NCI-H1092 treated with DMSO at 0.1 percent for 48 hours (cell line): ENCODE measurements at regions not wholly inside any gene's neighbourhood (a gene's known extent, or its start where the extent isn't known, plus 50 kb on each side); places are given as distances from the start of the nearest gene placed in this dataset.

Source experiments
- DNase-seq: peaks from one replicate; lab custom pipeline; 2025; lab: John Stamatoyannopoulos, UW

DNA sequence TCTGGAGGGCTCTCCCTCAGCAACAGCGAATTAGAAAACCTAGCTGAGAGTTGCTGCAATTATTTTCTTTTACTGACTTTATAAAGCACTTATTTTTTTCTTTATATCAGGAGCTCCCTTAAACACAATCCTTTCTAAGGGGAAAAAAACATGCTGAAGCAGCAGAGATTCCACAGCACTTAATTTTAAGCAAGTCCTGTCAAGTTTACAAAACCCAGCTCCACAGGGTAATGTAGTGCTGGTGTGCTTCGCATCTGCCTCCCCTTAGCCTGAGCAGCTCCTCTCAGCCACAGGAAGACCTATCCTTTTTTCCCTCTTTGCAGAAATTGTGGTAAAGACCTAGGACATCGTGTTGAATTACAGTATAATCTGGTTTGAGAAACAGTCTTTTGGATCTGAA lies 208.1 kb upstream of the SYNDIG1 start:
- no peak for DNase-seq

DNA sequence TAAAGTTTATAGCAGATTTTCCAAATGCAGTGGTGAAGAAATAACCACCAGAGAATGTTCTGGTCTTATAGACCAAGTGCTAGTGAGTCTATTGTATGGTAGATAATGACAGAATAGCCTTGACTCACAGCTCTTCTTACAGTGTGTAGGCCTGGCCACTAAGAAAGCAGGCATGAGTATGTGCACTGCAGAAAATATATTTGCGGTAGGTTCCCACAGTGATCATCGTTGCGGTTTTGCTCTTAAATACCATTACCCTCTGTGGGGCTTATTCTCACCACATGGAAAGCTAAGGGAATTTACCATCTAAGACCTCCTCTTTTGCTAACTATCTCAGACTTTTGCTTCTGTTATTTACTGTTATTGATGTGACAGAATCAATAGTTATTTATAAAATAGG lies 212.3 kb upstream of the SYNDIG1 start:
- DNase-seq, result no peak

DNA sequence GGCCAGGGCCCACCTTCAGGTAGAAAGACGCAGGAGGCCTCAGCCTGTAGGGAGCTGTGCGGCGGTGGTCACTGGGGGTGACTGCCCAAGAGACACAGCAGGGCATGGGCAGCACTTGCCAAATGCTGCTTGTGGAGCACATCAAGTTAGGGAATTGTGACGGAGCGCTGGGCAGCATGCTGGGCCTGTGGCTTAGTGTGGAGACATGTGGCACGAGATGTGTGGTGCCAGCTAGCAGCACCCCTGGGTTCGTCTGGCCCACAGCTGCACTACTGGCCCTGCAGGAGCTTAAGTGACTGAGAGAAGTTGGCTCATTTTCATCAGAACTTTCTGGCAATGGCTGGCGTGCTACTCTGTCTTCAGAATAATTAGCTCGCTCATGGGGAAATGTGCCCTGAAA lies 213.1 kb upstream of the SYNDIG1 start:
- no peak for DNase-seq

DNA sequence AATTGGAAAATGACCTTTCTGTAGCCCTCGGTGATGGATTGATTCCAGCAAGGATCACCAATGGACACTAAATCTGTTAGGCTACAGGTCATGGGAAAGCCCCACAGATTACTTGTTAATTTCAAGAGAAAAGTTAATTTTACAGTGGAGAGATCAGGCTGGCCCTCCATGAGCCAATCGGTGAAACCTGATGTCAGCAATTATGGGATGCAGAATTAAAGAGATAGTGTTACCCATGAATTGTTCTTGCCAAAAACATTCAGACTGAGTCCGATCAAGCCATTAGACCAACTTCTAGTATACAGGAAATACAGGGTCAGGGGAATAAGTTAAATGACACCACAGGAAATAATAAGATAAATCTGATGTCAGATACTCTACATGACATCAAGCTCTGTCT lies 214.9 kb upstream of the SYNDIG1 start:
- DNase-seq, result no peak

DNA sequence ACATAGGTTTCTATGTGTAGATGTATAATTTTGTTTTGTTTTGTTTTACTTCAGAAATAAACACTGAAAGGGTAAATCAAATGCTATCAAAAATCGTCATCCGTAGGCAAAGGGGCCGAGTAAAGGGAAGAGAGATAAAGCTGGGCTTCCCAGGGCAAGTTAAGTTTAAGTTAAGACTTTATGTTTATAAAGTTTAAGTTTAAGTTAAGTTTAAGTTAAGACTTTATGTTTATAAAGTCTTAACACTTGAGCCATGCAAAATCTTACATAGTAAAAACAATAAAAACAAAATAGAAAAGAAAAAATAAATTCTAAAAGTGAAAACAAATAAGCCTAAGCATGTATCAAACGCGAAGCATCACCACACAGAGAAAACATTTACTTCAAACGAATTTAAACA lies 216.1 kb upstream of the SYNDIG1 start:
- DNase-seq, result no peak

DNA sequence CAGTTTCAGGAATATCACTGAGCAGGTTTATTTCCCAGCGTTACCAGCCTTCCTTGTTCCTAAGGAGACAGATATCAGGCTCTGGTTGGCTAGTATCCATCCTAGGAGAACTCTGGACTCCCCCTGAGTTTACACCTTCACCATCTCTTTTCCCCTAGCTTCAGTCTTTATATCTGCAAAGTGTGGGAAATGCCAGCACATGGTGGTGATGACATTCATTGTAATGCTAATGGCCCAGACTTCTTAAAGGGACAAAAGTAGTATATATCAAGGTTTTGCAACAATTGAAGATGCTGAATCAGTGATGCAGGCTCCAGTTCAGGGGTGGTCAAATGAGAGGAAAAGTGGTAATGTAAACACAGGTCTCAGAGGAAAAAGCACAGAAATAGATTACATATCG lies 224.3 kb upstream of the SYNDIG1 start:
- DNase-seq, result no peak

DNA sequence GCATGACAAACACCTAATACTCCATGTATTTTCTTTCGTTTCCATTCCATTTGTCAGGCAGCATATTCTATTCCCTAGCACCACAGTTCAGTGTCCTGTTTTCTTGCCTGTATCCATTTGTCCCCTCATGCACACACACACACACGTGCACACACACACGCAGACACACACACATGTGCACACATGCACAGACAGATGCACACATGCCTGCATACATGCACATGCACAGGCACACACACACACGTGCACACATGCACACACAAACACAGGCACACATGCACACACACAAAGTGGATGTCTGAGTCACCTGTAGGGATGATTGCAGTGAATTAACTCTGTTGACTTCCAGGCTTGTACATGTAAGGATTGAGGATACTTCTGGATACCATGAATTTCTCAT lies 226.7 kb upstream of the SYNDIG1 start:
- no peak for DNase-seq

DNA sequence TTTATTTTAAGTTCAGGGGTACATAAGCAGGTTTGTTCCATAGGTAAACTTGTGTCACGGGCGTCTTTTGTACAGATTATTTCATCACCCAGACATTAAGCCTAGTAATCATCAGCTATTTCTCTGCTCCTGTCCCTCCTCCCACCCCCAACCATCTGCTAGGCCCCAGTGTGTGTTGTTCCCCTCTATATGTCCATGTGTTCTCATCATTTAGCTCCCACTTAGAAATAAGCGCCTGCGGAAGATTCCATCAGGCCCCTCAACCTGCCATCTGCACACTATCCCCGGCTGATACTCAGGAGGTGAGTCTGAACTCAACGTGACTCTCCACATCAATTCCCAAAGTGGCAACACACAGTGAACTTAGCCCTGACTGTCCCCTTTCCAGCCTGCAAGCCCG lies 228.0 kb upstream of the SYNDIG1 start:
- no peak for DNase-seq

DNA sequence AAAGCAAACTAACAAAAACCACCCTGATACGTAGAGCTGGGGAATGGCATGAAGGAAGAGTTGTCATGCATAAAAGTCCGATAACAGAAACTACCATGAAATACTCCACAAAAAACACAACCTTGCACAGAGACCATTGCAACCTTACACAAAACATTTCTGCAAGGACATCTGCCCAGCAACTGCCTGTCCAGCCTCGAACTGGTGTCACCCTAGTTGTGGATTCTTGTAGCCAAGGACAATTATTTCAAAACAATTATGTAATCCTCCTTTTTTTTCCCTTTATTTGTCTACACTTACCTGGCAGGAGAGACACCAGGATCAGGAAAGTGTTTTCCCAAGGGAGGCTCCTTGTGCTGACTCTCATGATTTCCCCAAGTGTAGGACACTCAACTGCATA lies 232.5 kb upstream of the SYNDIG1 start:
- DNase-seq, result no peak

DNA sequence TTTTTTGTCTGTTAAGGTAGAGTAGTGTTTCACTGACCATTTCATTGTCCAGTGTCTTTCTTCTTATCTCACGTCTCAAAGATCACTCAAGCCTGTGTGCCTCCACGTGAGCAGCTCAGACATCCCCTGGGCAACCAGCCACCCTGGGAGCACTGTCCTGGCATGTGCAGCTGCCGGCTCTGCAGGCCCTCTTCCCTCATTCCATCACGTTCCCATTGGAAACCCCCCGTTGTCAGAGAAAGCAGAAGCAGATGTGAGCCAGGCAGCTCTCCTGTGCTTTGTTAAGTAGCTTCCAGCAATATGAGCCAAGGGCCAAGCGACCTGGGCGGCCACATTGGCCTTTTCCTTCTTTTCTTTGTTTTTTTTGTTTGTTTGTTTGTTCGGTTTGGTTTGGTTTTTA lies 233.2 kb upstream of the SYNDIG1 start:
- DNase-seq, result no peak

DNA sequence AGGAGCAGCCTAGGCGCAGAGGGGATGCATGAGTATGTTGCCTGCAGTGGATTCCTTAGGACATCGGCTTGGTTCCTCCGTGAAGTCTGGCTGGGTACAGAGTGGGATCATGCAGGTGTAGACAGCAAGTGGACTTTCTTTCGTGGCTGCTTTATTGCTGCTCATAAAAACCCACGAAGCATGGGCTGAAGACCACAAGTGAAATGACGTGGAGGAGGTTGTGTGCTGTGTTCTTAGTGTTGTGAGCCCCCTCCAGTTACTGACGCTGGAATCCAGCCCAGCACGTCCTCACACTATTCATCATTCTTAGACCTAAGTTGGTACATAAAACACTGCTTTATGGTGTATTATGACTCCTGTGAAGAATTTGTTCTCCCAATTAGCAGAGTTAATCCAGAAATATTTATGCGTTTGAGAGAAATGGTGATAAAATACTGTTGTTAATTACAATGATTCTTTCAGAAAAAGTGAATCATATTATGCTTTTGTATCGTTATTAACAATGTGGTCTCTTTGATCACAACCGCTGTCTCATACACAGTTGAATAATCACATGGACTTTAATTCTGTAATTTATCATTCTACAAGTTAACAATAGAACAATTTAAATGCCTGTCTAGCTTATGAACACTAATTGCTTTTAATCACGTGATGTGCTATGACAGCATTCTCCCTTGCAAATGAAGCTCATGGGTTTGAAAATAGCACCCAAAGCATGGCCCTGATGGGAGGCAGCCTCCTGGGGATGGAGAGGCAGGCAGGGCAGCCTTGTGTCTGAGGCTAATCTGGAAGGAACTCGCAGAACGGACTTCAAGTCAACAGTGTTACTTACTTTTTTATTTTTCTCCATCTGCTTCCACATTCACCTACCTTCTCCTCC lies 233.9 kb upstream of the SYNDIG1 start:
- no peak for DNase-seq

DNA sequence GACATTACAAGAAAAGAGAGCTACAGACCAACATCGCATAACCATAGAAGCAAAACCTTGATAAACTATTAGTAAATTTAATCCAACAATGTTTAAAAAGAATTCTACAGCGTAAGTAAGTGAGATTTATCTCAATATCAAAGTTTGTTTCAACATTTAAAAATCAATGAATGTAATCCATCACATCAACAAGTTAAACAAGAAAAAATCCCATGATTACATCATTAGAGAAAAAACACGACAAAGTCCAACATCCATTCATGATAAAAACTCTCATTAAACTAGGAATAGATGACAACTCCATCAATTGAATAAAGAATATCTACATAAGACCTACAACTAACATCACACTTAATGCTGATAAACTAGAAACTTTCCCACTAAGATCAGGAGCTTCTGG lies 239.0 kb upstream of the GGTLC1 start:
- no peak for DNase-seq

DNA sequence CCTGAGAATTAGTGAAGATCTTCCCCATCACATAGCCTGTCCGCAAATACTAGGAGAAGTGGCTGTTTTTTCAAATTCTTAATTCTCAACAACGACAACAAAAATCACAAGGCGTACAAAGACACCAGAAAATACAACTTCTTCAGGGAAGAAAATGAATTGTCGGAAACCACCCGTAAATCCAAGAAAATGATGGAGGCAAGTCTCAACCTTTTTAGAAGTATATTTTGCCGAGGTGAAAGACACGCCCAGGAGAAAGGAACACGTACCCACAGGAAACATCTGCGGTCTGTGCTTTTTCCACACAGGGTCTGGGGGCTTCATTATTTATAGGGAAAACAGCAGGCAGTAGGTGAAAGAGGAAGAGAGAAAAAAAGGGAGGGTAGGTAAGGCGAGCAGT lies 223.9 kb upstream of the GGTLC1 start:
- DNase-seq, result no peak

DNA sequence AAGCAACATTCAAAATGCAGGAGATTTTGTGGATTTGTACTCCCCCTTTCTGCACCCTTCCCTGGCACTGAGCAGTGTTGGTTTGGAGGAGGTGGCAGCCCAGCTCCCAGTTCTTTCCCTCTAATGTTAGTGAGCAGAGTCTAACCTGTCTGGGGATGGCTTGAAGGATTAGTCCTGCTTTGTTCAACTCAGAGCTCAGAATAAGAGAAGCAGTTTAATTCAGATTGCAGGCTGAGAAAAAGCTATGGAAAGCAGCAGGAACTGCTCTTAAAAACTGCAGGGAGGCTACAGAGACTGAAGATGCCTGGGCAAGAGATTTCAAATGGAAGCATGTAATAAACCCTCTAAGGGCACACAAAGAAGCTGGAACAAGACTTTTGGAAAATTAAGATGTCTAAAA lies 223.4 kb upstream of the GGTLC1 start:
- DNase-seq, result no peak

DNA sequence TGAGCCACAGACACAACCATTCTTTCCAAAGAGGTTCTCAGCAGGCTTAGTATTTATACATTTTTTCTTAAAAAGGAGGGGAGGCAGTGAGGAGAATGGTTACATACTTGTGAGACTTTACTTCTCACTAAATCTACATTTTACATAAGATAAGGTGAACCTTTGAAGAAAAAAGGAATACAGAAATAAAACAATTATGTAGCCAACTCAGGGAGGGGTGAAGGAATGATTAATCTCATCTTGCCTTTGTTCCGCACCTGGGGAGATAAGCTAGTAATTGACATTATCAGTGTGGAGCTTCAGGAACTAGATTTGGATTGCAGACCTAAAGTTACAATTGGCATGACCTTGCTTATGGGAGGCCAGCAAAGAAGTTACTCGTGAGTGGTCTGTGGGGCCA lies 221.8 kb upstream of the GGTLC1 start:
- DNase-seq, result no peak

DNA sequence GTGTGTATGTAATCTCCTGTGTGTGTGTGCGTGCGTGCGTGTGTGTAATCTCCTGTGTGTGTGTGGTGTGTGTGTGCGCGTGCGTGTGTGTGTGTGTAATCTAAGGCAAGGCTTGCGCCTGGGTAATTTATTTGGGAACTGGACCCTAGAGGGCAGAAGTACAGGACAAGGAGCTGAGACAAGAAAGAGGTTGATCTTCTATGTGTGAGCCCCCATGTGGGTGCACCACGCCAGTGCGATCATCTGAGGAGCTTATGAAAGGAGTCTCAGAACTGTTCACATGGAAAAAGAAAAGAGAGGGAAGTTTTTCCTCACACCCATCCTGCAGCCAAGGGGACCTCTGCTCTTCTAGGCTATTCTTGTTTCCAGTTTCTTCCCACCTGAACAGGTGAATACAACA lies 220.1 kb upstream of the GGTLC1 start:
- no peak for DNase-seq

DNA sequence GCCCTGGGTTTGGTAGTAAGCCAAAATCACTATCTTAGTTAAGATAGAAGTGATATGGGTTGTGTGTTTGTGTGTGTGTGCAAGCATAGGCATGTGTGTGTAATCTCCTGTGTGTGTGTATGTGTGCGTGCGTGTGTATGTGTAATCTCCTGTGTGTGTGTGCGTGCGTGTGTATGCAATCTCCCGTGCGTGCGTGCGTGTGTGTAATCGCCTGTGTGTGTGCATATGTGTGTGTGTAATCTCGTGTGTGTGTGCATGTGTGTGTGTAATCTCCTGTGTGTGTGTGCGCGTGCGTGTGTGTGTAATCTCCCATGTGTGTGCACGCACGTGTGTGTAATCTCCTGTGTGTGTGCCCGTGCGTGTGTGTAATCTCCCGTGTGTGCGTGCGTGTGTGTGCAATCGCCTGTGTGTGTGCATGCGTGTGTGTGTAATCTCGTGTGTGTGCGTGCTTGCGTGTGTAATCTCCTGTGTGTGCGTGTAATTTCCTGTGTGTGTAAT lies 219.3 kb upstream of the GGTLC1 start:
- no peak for DNase-seq

DNA sequence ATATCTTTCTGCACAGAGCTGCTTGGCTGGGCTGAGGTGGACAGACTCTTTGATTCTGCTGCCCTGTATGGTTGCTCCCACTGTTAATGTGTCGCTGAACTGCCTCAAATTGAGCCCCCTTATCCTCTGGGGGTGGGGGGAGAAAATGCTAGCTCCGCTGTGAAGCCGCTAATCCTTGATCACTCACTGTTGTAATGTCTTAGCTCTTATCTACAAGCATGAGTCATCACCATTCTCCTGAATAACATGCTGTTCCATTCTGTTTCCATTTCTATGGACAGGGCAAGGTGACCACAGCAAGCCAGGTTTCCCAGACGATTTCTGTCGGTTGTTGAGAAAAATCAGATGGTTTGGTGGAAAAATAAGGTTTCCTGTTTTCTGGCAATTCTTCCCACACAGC lies 218.4 kb upstream of the GGTLC1 start:
- no peak for DNase-seq

DNA sequence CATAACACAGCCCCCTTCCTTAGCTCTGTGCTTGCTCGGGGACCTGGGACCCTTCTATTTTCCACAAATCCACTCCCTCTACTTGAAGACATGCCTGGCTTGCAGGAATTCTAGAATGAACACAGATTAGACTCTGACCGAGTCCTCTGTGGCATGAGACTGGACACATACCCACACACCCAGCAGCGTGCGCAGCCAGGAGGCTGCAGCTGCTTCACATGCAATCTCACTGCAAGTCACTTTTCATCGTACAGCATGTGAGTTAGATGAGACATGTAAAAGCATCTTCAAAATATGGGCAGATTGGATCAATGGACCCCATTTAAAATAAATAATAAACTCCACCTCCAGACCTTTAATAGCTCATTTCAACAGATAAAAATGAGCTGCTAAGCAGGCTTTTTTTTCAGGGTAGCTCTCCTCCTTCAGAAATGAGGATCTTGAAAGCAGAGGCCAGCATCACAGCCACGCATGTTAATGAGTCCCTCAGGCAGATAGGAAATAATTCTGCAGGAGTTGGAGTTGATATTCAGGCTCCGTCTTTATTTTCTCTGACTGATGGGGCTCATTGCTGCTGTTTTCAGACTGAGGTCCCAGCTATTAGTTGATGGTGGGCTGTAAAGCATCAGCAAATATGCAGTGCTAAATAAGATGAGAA lies 215.1 kb upstream of the GGTLC1 start:
- DNase-seq, result no peak

DNA sequence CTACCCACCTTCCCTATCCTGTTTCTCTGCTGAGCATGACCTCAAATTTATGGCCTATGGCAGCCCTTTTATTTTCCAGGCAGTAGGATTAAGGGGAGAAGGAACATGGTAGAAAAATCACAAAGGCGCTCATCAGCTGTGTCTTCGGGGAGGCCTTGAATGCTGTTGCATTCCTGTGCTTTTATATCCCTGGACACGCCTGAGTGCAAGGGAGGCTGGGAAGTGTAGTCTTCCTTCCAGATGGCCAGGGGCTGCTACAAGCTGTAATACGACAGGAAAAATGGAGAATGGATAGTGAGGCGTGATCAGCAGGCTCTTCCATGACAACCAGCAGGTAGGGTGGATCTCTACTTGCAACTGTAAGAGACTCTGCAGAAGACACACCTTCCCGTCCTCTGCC lies 210.9 kb upstream of the GGTLC1 start:
- DNase-seq, result no peak

DNA sequence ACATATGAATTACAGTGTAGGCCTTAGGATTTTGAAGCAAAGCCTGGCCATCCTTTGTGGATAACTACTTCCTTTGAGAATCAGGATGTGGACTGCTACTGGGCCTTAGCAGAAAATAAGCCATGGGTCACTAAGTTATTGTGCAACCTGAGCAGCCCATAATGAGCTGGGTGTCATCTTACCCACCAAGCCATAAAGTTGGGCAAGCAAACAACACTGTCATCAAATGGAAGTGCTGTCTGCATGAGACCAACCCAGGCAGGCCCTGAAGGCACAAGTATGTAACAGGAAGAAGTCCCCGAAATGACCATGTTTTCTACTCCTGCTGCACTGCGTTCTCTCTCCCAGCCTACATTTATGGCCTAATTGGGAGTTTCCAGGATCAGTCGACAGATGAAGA lies 205.6 kb upstream of the GGTLC1 start:
- DNase-seq, result no peak

DNA sequence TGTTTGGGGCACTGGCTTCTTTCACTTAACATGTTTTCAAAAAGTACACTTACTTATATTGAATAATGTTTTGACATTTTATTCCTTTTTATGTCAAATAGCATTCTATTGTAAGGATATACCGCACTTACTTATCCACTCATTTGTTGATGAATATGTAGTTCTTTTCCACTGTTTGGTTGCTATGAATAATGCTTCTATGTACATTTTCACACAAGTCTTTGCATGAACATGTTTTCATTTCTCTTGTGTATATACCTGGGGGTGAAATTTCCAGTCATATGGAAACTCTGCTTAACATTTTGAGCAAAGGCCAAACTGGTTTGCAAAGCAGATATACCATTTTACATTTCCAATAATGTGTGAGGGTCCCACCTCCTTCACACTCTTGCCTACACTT lies 202.3 kb upstream of the GGTLC1 start:
- DNase-seq, result no peak

DNA sequence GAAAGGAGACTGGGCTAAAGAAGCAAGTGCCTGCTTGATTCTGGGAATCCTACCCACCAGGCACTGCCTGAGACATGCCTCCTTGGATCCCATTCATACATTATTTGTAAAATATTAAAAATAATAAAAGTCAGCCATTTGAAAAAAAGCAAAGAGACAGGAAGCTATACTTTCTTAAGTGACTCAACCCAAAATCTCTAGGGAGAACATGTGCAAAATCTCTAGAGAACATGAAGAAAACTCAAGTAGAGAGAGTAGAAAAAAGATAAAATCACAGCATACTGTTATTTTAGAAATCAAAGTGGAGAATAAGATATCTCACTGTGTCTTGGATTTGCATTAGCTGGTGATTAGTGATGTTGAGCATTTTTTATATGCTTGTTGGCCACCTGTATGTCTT lies 197.2 kb upstream of the GGTLC1 start:
- DNase-seq, result no peak

DNA sequence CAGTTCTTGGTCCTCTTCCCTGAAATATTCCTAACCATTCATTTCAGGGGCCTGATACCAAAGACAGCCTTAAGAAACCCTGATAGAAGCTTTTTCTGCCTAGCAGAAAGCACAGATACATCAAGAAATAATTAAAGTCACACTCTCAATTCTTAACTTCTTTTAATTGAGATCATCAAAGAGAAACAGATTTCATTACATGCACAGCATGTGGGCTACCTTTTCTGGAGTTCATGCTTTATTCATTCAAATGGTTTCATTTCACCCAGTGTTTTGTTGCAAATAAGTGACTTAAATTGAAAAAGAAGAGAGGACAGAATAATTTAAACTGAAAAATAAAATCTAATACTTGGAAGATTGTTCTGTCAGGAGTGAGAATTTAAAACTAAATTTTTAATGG lies 192.6 kb upstream of the GGTLC1 start:
- no peak for DNase-seq
